ENCODE measurements at regions not wholly inside any gene's neighbourhood (a gene's known extent, or its start where the extent isn't known, plus 50 kb on each side); places are given as distances from the start of the nearest gene placed in this dataset.
A peak's percentile ranks its signal among the peaks of the same experiment; 100 is the strongest.

GRCh38 chr4:123163501-123163900 lies 233.1 kb upstream of the SPRY1 start:
- TF ChIP-seq CTCF (IDR thresholded peaks at IDR 0.05; ENCODE audit: insufficient read depth, missing control alignments): no peak
- DNase-seq (ENCODE audit: insufficient read length, low spot score) (no peak), FAIRE-seq (no peak)

- no peak for DNase-seq (ENCODE audit: insufficient read length, low spot score)
- TF ChIP-seq CTCF (IDR thresholded peaks at IDR 0.05; ENCODE audit: insufficient read depth, missing control alignments): no peak
- peak; percentile 97 for FAIRE-seq
These were observed 230.6 kb upstream of the SPRY1 start for GRCh38 chr4:123166023-123166422.

- DNase-seq (ENCODE audit: insufficient read length, low spot score): no peak
- FAIRE-seq: no peak
- no peak for TF ChIP-seq CTCF (IDR thresholded peaks at IDR 0.05; ENCODE audit: insufficient read depth, missing control alignments)
These were observed 228.7 kb upstream of the SPRY1 start for GRCh38 chr4:123167931-123168330.

- TF ChIP-seq CTCF (IDR thresholded peaks at IDR 0.05; ENCODE audit: insufficient read depth, missing control alignments): no peak
- DNase-seq (ENCODE audit: insufficient read length, low spot score) (no peak), FAIRE-seq (peak; percentile 35)
These were observed 227.8 kb upstream of the SPRY1 start for GRCh38 chr4:123168812-123169211.

- no peak for TF ChIP-seq CTCF (IDR thresholded peaks at IDR 0.05; ENCODE audit: insufficient read depth, missing control alignments)
- DNase-seq (ENCODE audit: insufficient read length, low spot score) (no peak), FAIRE-seq (no peak)
These were observed 225.8 kb upstream of the SPRY1 start for GRCh38 chr4:123170843-123171242.

- no peak for DNase-seq (ENCODE audit: insufficient read length, low spot score)
- no peak for TF ChIP-seq CTCF (IDR thresholded peaks at IDR 0.05; ENCODE audit: insufficient read depth, missing control alignments)
- FAIRE-seq: no peak
These were observed 220.0 kb upstream of the SPRY1 start for GRCh38 chr4:123176605-123177004.

- TF ChIP-seq CTCF (IDR thresholded peaks at IDR 0.05; ENCODE audit: insufficient read depth, missing control alignments): no peak
- FAIRE-seq (no peak), DNase-seq (ENCODE audit: insufficient read length, low spot score) (no peak)
These were observed 214.3 kb upstream of the SPRY1 start for GRCh38 chr4:123182289-123182688.
